Activated naive CD8-positive, alpha-beta T cell treated with anti-CD3 and anti-CD28 coated beads, Interleukin-2, amount 10 ng/mL, durations not matched to agents 7 days and 5 days (primary cell): ENCODE measurements at regions not wholly inside any gene's neighbourhood (a gene's known extent, or its start where the extent isn't known, plus 50 kb on each side); places are given as distances from the start of the nearest gene placed in this dataset.
"Not testable (repeated sequence)": the region's sequence is repeated elsewhere in the genome, so short reads cannot be mapped to it uniquely, and the experiment has no call there.

ENCODE experiments used
- ATAC-seq: fragments of 150-1000 bp; cut with Tn5 transposase; one replicate; pipeline ENCODE4 v1.10.0; 2021; ENCODE audit warnings: low read depth, moderate library complexity
- POLR2A ChIA-PET: fragments of 350-600 bp; sonication (Branson Sonifier 250); formaldehyde crosslinking; loops from one replicate; lab custom pipeline; 2021; ENCODE audit warnings: antibody characterized with exemption; lab: Charles Lee
- DNase-seq: peaks from one replicate; pipeline ENCODE4 v3.0.0; 2021
- H3K27ac Mint-ChIP-seq: one replicate; pipeline ENCODE4 v1.8.0; 2022; ENCODE audit warnings: mild to moderate bottlenecking, mixed read lengths
- H3K27me3 Mint-ChIP-seq: one replicate; pipeline ENCODE4 v1.8.0; 2022; ENCODE audit warnings: mild to moderate bottlenecking, moderate library complexity, mixed read lengths
- H3K36me3 Mint-ChIP-seq: one replicate; pipeline ENCODE4 v1.8.0; 2021; ENCODE audit warnings: mild to moderate bottlenecking, mixed read lengths
- H3K4me1 Mint-ChIP-seq: one replicate; pipeline ENCODE4 v1.8.0; 2021; ENCODE audit warnings: mixed read lengths
- H3K4me3 Mint-ChIP-seq: one replicate; pipeline ENCODE4 v1.8.0; 2022; ENCODE audit warnings: mild to moderate bottlenecking, moderate library complexity, mixed read lengths
- H3K9me3 Mint-ChIP-seq: one replicate; pipeline ENCODE4 v1.8.0; 2021; ENCODE audit warnings: mixed read lengths

GRCh38 chr4:141871086-141871770 lies 234.8 kb downstream of the IL15 start:
- Mint-ChIP-seq H3K36me3 (no peaks in the 10 kb centered on the region), H3K4me3 (no peak overlapping the region), H3K27me3 (peaks cover 2% of the 10 kb centered on the region), H3K9me3 (peaks cover 2% of the 10 kb centered on the region), H3K27ac (no peak overlapping the region), H3K4me1 (no peaks in the 10 kb centered on the region)
- DNase-seq (no peak), ATAC-seq (no peak)
- POLR2A ChIA-PET = no interaction called here

DNA sequence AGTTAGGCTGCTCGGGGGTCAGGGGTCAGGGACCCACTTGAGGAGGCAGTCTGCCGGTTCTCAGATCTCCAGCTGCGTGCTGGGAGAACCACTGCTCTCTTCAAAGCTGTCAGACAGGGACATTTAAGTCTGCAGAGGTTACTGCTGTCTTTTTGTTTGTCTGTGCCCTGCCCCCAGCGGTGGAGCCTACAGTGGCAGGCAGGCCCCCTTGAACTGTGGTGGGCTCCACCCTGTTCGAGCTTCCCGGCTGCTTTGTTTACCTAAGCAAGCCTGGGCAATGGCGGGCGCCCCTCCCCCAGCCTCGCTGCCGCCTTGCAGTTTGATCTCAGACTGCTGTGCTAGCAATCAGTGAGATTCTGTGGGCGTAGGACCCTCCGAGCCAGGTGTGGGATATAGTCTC lies 246.3 kb downstream of the IL15 start:
- POLR2A ChIA-PET, H3K36me3 Mint-ChIP-seq, H3K27me3 Mint-ChIP-seq, H3K4me1 Mint-ChIP-seq, H3K9me3 Mint-ChIP-seq, DNase-seq, ATAC-seq, H3K27ac Mint-ChIP-seq, H3K4me3 Mint-ChIP-seq: not testable (repeated sequence)

GRCh38 chr4:141884070-141884469 lies 247.7 kb downstream of the IL15 start:
- H3K36me3 Mint-ChIP-seq = no peaks in the 10 kb centered on the region
- no peaks in the 10 kb centered on the region for H3K4me1 Mint-ChIP-seq
- POLR2A ChIA-PET = no interaction called here
- DNase-seq (no peak), ATAC-seq (no peak)
- H3K4me3 Mint-ChIP-seq = no peak overlapping the region
- H3K27me3 Mint-ChIP-seq = no peaks in the 10 kb centered on the region
- peaks cover 4% of the 10 kb centered on the region for H3K9me3 Mint-ChIP-seq
- no peak overlapping the region for H3K27ac Mint-ChIP-seq

GRCh38 chr4:141885112-141885511 lies 248.7 kb downstream of the IL15 start:
- Mint-ChIP-seq H3K36me3 (no peaks in the 10 kb centered on the region), H3K4me1 (no peaks in the 10 kb centered on the region), H3K27me3 (no peaks in the 10 kb centered on the region), H3K9me3 (peaks cover 4% of the 10 kb centered on the region), H3K4me3 (no peak overlapping the region), H3K27ac (no peak overlapping the region)
- ATAC-seq = no peak
- DNase-seq = no peak
- POLR2A ChIA-PET = no interaction called here

- H3K36me3 Mint-ChIP-seq = no peaks in the 10 kb centered on the region
- POLR2A ChIA-PET = no interaction called here
- ATAC-seq = no peak
- no peak overlapping the region for H3K4me3 Mint-ChIP-seq
- H3K4me1 Mint-ChIP-seq = no peaks in the 10 kb centered on the region
- H3K27me3 Mint-ChIP-seq = no peaks in the 10 kb centered on the region
- H3K9me3 Mint-ChIP-seq = no peaks in the 10 kb centered on the region
- H3K27ac Mint-ChIP-seq = no peak overlapping the region
- no peak for DNase-seq
Measured at GRCh38 chr4:141890279-141890678, 253.9 kb downstream of the IL15 start.

DNA sequence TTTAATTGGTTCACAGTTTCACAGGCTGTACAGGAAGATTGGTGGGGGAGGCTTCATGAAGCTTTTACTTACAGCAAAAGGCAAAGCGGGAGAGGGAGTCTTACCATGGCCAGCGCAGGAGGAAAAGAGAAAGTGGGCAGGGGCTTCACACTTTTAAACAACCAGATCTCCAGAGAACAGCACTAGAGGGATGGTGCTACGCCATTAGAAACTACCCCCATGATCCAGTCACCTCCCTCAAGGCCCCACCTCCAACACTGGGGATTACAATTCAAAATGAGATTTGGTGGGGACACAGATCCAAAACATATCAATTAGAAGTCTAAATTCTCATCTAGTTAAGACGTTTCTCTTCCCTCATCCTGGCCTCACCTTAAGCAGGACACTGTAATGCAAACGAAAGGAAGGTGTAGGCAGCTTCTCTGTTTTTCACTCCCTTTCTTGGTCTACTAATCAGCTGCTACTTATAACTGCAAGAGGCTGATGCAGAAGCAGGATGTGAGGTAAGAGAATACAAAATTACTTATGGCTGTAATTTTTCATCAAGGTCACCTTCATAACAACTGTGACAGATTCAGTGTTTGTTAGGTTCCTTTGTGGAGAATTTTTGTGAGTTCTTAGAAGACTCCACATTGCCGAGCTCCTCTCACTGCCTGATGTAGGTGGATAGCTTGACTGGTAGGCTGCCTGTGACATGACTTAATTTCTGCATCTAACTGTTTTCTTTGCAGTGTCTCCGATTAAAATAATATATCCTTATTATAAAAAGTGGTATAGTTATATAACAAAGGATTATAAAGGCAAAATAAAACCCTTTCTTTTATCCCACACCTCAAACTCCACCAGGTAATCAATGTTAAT lies 255.1 kb downstream of the IL15 start:
- Mint-ChIP-seq H3K4me3 (no peak overlapping the region), H3K36me3 (no peaks in the 10 kb centered on the region), H3K9me3 (no peaks in the 10 kb centered on the region), H3K4me1 (no peaks in the 10 kb centered on the region), H3K27me3 (no peaks in the 10 kb centered on the region), H3K27ac (no peak overlapping the region)
- no peak for ATAC-seq
- no peak for DNase-seq
- POLR2A ChIA-PET = no interaction called here

- H3K4me3 Mint-ChIP-seq = no peak overlapping the region
- H3K27me3 Mint-ChIP-seq = no peaks in the 10 kb centered on the region
- DNase-seq = no peak
- no peaks in the 10 kb centered on the region for H3K36me3 Mint-ChIP-seq
- H3K27ac Mint-ChIP-seq = no peak overlapping the region
- no peak for ATAC-seq
- no peaks in the 10 kb centered on the region for H3K9me3 Mint-ChIP-seq
- no peaks in the 10 kb centered on the region for H3K4me1 Mint-ChIP-seq
- POLR2A ChIA-PET = no interaction called here
Measured at GRCh38 chr4:141896687-141897086, 260.3 kb downstream of the IL15 start.

DNA sequence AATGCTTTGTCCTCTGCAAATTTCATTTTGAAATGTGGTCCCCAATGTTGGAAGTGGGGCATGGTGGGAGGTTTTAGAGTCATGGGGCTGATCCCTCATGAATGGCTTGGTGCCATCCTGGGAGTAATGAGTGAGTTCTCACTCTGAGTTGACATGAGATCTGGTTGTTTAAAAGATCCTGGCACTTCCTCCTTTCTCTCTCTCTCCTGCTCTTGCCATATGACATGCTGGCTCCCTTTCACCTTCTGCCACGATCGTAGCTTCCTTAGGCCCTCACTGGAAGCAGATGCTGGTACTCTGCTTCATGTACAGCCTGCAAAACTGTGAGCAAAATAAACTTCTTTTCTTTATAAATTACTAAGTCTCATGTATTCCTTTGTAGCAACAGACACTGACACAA lies 262.0 kb downstream of the IL15 start:
- ATAC-seq (no peak), DNase-seq (no peak)
- POLR2A ChIA-PET = no interaction called here
- no peak overlapping the region for H3K27ac Mint-ChIP-seq
- H3K36me3 Mint-ChIP-seq = no peaks in the 10 kb centered on the region
- no peaks in the 10 kb centered on the region for H3K9me3 Mint-ChIP-seq
- H3K4me1 Mint-ChIP-seq = no peaks in the 10 kb centered on the region
- H3K27me3 Mint-ChIP-seq = no peaks in the 10 kb centered on the region
- no peak overlapping the region for H3K4me3 Mint-ChIP-seq

DNA sequence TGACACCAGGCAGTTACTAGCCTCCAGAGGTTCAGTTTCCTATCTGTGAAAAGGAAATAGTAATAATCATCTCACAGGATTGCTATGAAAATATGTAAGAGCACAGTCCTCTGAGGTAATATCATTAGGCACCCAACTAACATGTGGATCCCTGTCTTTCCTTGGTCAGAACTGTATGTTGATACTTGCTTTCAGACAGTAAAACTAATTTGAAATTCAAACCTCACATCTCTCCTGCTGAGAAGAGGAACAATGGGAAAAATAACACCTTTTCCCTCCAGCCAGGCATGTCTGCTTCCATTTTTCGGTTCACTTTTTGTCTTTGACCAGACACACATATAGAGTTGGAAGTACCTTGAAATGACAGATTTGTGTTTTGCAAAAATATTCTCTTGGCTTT lies 262.7 kb downstream of the IL15 start:
- DNase-seq (no peak), ATAC-seq (no peak)
- no peaks in the 10 kb centered on the region for H3K9me3 Mint-ChIP-seq
- H3K36me3 Mint-ChIP-seq = no peaks in the 10 kb centered on the region
- no peak overlapping the region for H3K27ac Mint-ChIP-seq
- H3K4me3 Mint-ChIP-seq = no peak overlapping the region
- H3K27me3 Mint-ChIP-seq = no peaks in the 10 kb centered on the region
- POLR2A ChIA-PET = interaction anchor here (0.5 kb wide), 1 partner anchor 311 kb away, joined by 5 read pairs; no protein-coding TSS in a partner anchor
- H3K4me1 Mint-ChIP-seq = no peaks in the 10 kb centered on the region

DNA sequence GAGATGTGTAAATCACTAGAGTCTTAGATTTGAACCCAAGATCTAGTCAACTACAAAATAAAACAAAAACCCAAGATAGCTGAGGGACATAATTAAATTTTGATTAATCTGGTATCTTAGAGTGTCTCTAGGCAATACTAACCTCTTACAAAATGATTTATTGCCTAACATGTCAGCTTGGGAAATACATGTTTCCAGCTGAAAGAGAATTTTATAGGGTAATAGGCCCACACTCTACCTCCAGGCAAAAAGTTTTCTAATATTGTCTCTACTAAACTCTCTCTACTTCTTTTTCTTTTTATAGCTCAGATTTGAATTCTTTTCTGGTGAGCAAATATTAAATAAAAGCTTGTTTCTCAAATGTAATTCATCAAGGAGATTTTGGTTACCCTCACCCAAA lies 263.2 kb downstream of the IL15 start:
- DNase-seq = no peak
- Mint-ChIP-seq H3K4me3 (no peak overlapping the region), H3K27ac (no peak overlapping the region), H3K36me3 (no peaks in the 10 kb centered on the region), H3K27me3 (no peaks in the 10 kb centered on the region), H3K9me3 (no peaks in the 10 kb centered on the region), H3K4me1 (no peaks in the 10 kb centered on the region)
- POLR2A ChIA-PET = no interaction called here
- no peak for ATAC-seq

GRCh38 chr4:141900856-141901255 lies 264.5 kb downstream of the IL15 start:
- POLR2A ChIA-PET = no interaction called here

GRCh38 chr4:141905751-141906150 lies 269.4 kb downstream of the IL15 start:
- Mint-ChIP-seq H3K27me3 (peaks cover 2% of the 10 kb centered on the region), H3K4me3 (no peak overlapping the region), H3K9me3 (no peaks in the 10 kb centered on the region), H3K36me3 (no peaks in the 10 kb centered on the region), H3K4me1 (no peaks in the 10 kb centered on the region), H3K27ac (no peak overlapping the region)
- DNase-seq (no peak), ATAC-seq (no peak)
- POLR2A ChIA-PET = no interaction called here

More at GRCh38 chr4:141900856-141901255, 264.5 kb downstream of the IL15 start:
- ATAC-seq (no peak), DNase-seq (no peak)
- Mint-ChIP-seq H3K27ac (no peak overlapping the region), H3K4me3 (no peak overlapping the region), H3K9me3 (no peaks in the 10 kb centered on the region), H3K36me3 (no peaks in the 10 kb centered on the region), H3K27me3 (no peaks in the 10 kb centered on the region), H3K4me1 (no peaks in the 10 kb centered on the region)

DNA sequence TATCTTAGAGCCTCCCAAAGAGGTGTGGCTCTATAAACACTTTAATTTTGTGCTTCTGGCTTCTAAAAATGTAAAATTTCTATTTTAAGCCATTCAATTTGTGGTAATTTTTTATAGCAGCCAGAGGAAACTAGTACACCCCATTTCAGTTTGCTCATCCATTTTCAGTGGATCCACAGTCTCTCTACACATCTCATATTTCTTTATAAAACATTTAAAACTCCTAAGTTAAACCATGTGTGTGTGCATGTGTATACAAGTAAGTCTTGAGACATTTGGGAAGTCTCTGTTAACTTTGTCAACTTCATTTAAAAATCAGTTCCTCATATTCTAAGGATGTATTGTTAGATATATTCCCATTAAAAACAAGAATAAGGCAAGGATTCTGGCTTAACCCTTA lies 273.2 kb downstream of the IL15 start:
- H3K4me1 Mint-ChIP-seq = no peaks in the 10 kb centered on the region
- no peaks in the 10 kb centered on the region for H3K9me3 Mint-ChIP-seq
- H3K36me3 Mint-ChIP-seq = no peaks in the 10 kb centered on the region
- POLR2A ChIA-PET = interaction anchor here (0.6 kb wide), 1 partner anchor 28 kb away, joined by 3 read pairs; no protein-coding TSS in a partner anchor
- ATAC-seq = no peak
- no peak overlapping the region for H3K4me3 Mint-ChIP-seq
- H3K27ac Mint-ChIP-seq = no peak overlapping the region
- no peak for DNase-seq
- H3K27me3 Mint-ChIP-seq = peaks cover 5% of the 10 kb centered on the region

- H3K4me1 Mint-ChIP-seq = no peaks in the 10 kb centered on the region
- no peak overlapping the region for H3K4me3 Mint-ChIP-seq
- no peaks in the 10 kb centered on the region for H3K9me3 Mint-ChIP-seq
- POLR2A ChIA-PET = no interaction called here
- no peak for ATAC-seq
- H3K27ac Mint-ChIP-seq = no peak overlapping the region
- peaks cover 5% of the 10 kb centered on the region for H3K27me3 Mint-ChIP-seq
- H3K36me3 Mint-ChIP-seq = no peaks in the 10 kb centered on the region
- DNase-seq = no peak
Measured at GRCh38 chr4:141912831-141913230, 276.4 kb downstream of the IL15 start.
